ENCODE measurements at regions not wholly inside any gene's neighbourhood (a gene's known extent, or its start where the extent isn't known, plus 50 kb on each side); places are given as distances from the start of the nearest gene placed in this dataset.

GRCh38 chr9:82382887-82383616 is 394.5 kb downstream of the SPATA31D1 start:
- H3K27me3 ChIP-seq (ENCODE audit: control insufficient read depth in 3 of 3, insufficient read depth in 3 of 3, low read length in 3 of 3), result no peaks in the 10 kb centered on the region
- H3K36me3 ChIP-seq (ENCODE audit: control insufficient read depth in 3 of 3, insufficient read depth in 3 of 3, low read length in 3 of 3), result no peaks in the 10 kb centered on the region
- no peaks in the 10 kb centered on the region for H3K4me1 ChIP-seq (ENCODE audit: control insufficient read depth in 3 of 3, insufficient read depth in 3 of 3, low read length in 3 of 3)
- H3K9me3 ChIP-seq (ENCODE audit: control insufficient read depth in 3 of 3, low read length in 3 of 3), result peaks cover 0 to 4% (median 0%) of the 10 kb centered on the region in 3 donors
- H3K9ac ChIP-seq (ENCODE audit: low read depth in 1 of 3, low read length in 3 of 3), result no peak overlapping the region
- H3K27ac ChIP-seq (ENCODE audit: low read depth, low read length), result no peak overlapping the region
- no peak overlapping the region for H3K4me3 ChIP-seq (ENCODE audit: low read length in 3 of 3)

- H3K36me3 ChIP-seq (ENCODE audit: control insufficient read depth in 3 of 3, insufficient read depth in 3 of 3, low read length in 3 of 3), result no peaks in the 10 kb centered on the region
- H3K4me3 ChIP-seq (ENCODE audit: low read length in 3 of 3), result no peak overlapping the region
- no peak overlapping the region for H3K27ac ChIP-seq (ENCODE audit: low read depth, low read length)
- no peaks in the 10 kb centered on the region for H3K27me3 ChIP-seq (ENCODE audit: control insufficient read depth in 3 of 3, insufficient read depth in 3 of 3, low read length in 3 of 3)
- H3K9me3 ChIP-seq (ENCODE audit: control insufficient read depth in 3 of 3, low read length in 3 of 3), result no peaks in the 10 kb centered on the region
- H3K4me1 ChIP-seq (ENCODE audit: control insufficient read depth in 3 of 3, insufficient read depth in 3 of 3, low read length in 3 of 3), result no peaks in the 10 kb centered on the region
- no peak overlapping the region for H3K9ac ChIP-seq (ENCODE audit: low read depth in 1 of 3, low read length in 3 of 3)
Observed at GRCh38 chr9:82385633-82386032, 397.1 kb downstream of the SPATA31D1 start.

- no peaks in the 10 kb centered on the region for H3K27me3 ChIP-seq (ENCODE audit: control insufficient read depth in 3 of 3, insufficient read depth in 3 of 3, low read length in 3 of 3)
- H3K9me3 ChIP-seq (ENCODE audit: control insufficient read depth in 3 of 3, low read length in 3 of 3), result no peaks in the 10 kb centered on the region
- H3K27ac ChIP-seq (ENCODE audit: low read depth, low read length), result no peak overlapping the region
- no peaks in the 10 kb centered on the region for H3K4me1 ChIP-seq (ENCODE audit: control insufficient read depth in 3 of 3, insufficient read depth in 3 of 3, low read length in 3 of 3)
- H3K9ac ChIP-seq (ENCODE audit: low read depth in 1 of 3, low read length in 3 of 3), result no peak overlapping the region
- H3K4me3 ChIP-seq (ENCODE audit: low read length in 3 of 3), result no peak overlapping the region
- no peaks in the 10 kb centered on the region for H3K36me3 ChIP-seq (ENCODE audit: control insufficient read depth in 3 of 3, insufficient read depth in 3 of 3, low read length in 3 of 3)
Observed at GRCh38 chr9:82397534-82397933, 409.0 kb downstream of the SPATA31D1 start.

GRCh38 chr9:82404196-82404870 is 415.8 kb downstream of the SPATA31D1 start:
- no peaks in the 10 kb centered on the region for H3K27me3 ChIP-seq (ENCODE audit: control insufficient read depth in 3 of 3, insufficient read depth in 3 of 3, low read length in 3 of 3)
- H3K36me3 ChIP-seq (ENCODE audit: control insufficient read depth in 3 of 3, insufficient read depth in 3 of 3, low read length in 3 of 3), result no peaks in the 10 kb centered on the region
- H3K4me3 ChIP-seq (ENCODE audit: low read length in 3 of 3), result no peak overlapping the region
- no peaks in the 10 kb centered on the region for H3K4me1 ChIP-seq (ENCODE audit: control insufficient read depth in 3 of 3, insufficient read depth in 3 of 3, low read length in 3 of 3)
- no peak overlapping the region for H3K27ac ChIP-seq (ENCODE audit: low read depth, low read length)
- H3K9me3 ChIP-seq (ENCODE audit: control insufficient read depth in 3 of 3, low read length in 3 of 3), result no peaks in the 10 kb centered on the region
- H3K9ac ChIP-seq (ENCODE audit: low read depth in 1 of 3, low read length in 3 of 3), result no peak overlapping the region

- no peaks in the 10 kb centered on the region for H3K4me1 ChIP-seq (ENCODE audit: control insufficient read depth in 3 of 3, insufficient read depth in 3 of 3, low read length in 3 of 3)
Observed at GRCh38 chr9:82404881-82405280, 416.3 kb downstream of the SPATA31D1 start.

GRCh38 chr9:82406456-82407085 is 418.0 kb downstream of the SPATA31D1 start:
- Histone ChIP-seq H3K4me3 (ENCODE audit: low read length in 3 of 3) (no peak overlapping the region), H3K4me1 (ENCODE audit: control insufficient read depth in 3 of 3, insufficient read depth in 3 of 3, low read length in 3 of 3) (no peaks in the 10 kb centered on the region), H3K27me3 (ENCODE audit: control insufficient read depth in 3 of 3, insufficient read depth in 3 of 3, low read length in 3 of 3) (peaks cover 0 to under 1% (median 0%) of the 10 kb centered on the region in 3 donors), H3K9ac (ENCODE audit: low read depth in 1 of 3, low read length in 3 of 3) (no peak overlapping the region), H3K27ac (ENCODE audit: low read depth, low read length) (no peak overlapping the region), H3K36me3 (ENCODE audit: control insufficient read depth in 3 of 3, insufficient read depth in 3 of 3, low read length in 3 of 3) (no peaks in the 10 kb centered on the region), H3K9me3 (ENCODE audit: control insufficient read depth in 3 of 3, low read length in 3 of 3) (no peaks in the 10 kb centered on the region)

More at GRCh38 chr9:82404881-82405280, 416.3 kb downstream of the SPATA31D1 start:
- Histone ChIP-seq H3K36me3 (ENCODE audit: control insufficient read depth in 3 of 3, insufficient read depth in 3 of 3, low read length in 3 of 3) (no peaks in the 10 kb centered on the region), H3K9me3 (ENCODE audit: control insufficient read depth in 3 of 3, low read length in 3 of 3) (no peaks in the 10 kb centered on the region), H3K27ac (ENCODE audit: low read depth, low read length) (no peak overlapping the region), H3K4me3 (ENCODE audit: low read length in 3 of 3) (no peak overlapping the region), H3K9ac (ENCODE audit: low read depth in 1 of 3, low read length in 3 of 3) (no peak overlapping the region), H3K27me3 (ENCODE audit: control insufficient read depth in 3 of 3, insufficient read depth in 3 of 3, low read length in 3 of 3) (no peaks in the 10 kb centered on the region)

- Histone ChIP-seq H3K27ac (ENCODE audit: low read depth, low read length) (no peak overlapping the region), H3K27me3 (ENCODE audit: control insufficient read depth in 3 of 3, insufficient read depth in 3 of 3, low read length in 3 of 3) (peaks cover 0 to 3% (median 0%) of the 10 kb centered on the region in 3 donors), H3K4me1 (ENCODE audit: control insufficient read depth in 3 of 3, insufficient read depth in 3 of 3, low read length in 3 of 3) (no peaks in the 10 kb centered on the region), H3K36me3 (ENCODE audit: control insufficient read depth in 3 of 3, insufficient read depth in 3 of 3, low read length in 3 of 3) (no peaks in the 10 kb centered on the region), H3K9me3 (ENCODE audit: control insufficient read depth in 3 of 3, low read length in 3 of 3) (no peaks in the 10 kb centered on the region), H3K9ac (ENCODE audit: low read depth in 1 of 3, low read length in 3 of 3) (no peak overlapping the region), H3K4me3 (ENCODE audit: low read length in 3 of 3) (no peak overlapping the region)
Observed at GRCh38 chr9:82410306-82410705, 421.7 kb downstream of the SPATA31D1 start.

GRCh38 chr9:82410866-82411265 is 422.3 kb downstream of the SPATA31D1 start:
- H3K27ac ChIP-seq (ENCODE audit: low read depth, low read length), result no peak overlapping the region
- no peaks in the 10 kb centered on the region for H3K4me1 ChIP-seq (ENCODE audit: control insufficient read depth in 3 of 3, insufficient read depth in 3 of 3, low read length in 3 of 3)
- no peak overlapping the region for H3K4me3 ChIP-seq (ENCODE audit: low read length in 3 of 3)
- no peaks in the 10 kb centered on the region for H3K9me3 ChIP-seq (ENCODE audit: control insufficient read depth in 3 of 3, low read length in 3 of 3)
- no peaks in the 10 kb centered on the region for H3K36me3 ChIP-seq (ENCODE audit: control insufficient read depth in 3 of 3, insufficient read depth in 3 of 3, low read length in 3 of 3)
- peaks cover 0 to 3% (median 0%) of the 10 kb centered on the region in 3 donors for H3K27me3 ChIP-seq (ENCODE audit: control insufficient read depth in 3 of 3, insufficient read depth in 3 of 3, low read length in 3 of 3)
- H3K9ac ChIP-seq (ENCODE audit: low read depth in 1 of 3, low read length in 3 of 3), result no peak overlapping the region

- Histone ChIP-seq H3K4me3 (ENCODE audit: low read length in 3 of 3) (no peak overlapping the region), H3K4me1 (ENCODE audit: control insufficient read depth in 3 of 3, insufficient read depth in 3 of 3, low read length in 3 of 3) (no peaks in the 10 kb centered on the region), H3K36me3 (ENCODE audit: control insufficient read depth in 3 of 3, insufficient read depth in 3 of 3, low read length in 3 of 3) (no peaks in the 10 kb centered on the region), H3K27me3 (ENCODE audit: control insufficient read depth in 3 of 3, insufficient read depth in 3 of 3, low read length in 3 of 3) (peaks cover 0 to 3% (median 0%) of the 10 kb centered on the region in 3 donors), H3K9me3 (ENCODE audit: control insufficient read depth in 3 of 3, low read length in 3 of 3) (no peaks in the 10 kb centered on the region), H3K27ac (ENCODE audit: low read depth, low read length) (no peak overlapping the region), H3K9ac (ENCODE audit: low read depth in 1 of 3, low read length in 3 of 3) (no peak overlapping the region)
Observed at GRCh38 chr9:82412586-82413305, 424.2 kb downstream of the SPATA31D1 start.

All from skeletal muscle tissue (tissue), 3 donors.